BJ (cell line): ENCODE measurements at regions not wholly inside any gene's neighbourhood (a gene's known extent, or its start where the extent isn't known, plus 50 kb on each side); places are given as distances from the start of the nearest gene placed in this dataset.

Source experiments
- CTCF ChIA-PET: fragments of 350-600 bp; formaldehyde crosslinking; extraction: SDS; loops from one replicate; lab custom pipeline; 2021; ENCODE audit warnings: antibody characterized with exemption, inconsistent platforms; lab: Yijun Ruan, JAX
- POLR2A ChIA-PET: fragments of 300-600 bp; sonication (Branson Sonifier 250); formaldehyde crosslinking; extraction: SDS; loops from one replicate; lab custom pipeline; 2021; ENCODE audit warnings: antibody characterized with exemption; lab: Charles Lee
- DNase-seq: peaks from one replicate; pipeline ENCODE4 v3.0.0-alpha.2; 2011; ENCODE audit warnings: low read depth
- H3K27me3 ChIP-seq: 2 replicates; pipeline ENCODE4 v1.6.0; 2011; ENCODE audit warnings: low read length; ENCODE audit not compliant: control insufficient read depth, insufficient read depth
- H3K36me3 ChIP-seq: 2 replicates; pipeline ENCODE4 v1.5.1; 2011; ENCODE audit warnings: low read length; ENCODE audit not compliant: control insufficient read depth, insufficient read depth
- H3K4me3 ChIP-seq: 2 replicates; pipeline ENCODE4 v1.5.1; 2011; ENCODE audit warnings: low read depth, mild to moderate bottlenecking, control low read depth, low read length
- TF ChIP-seq, protein P1 (sequence below): IDR thresholded peaks from 2 replicates; pipeline ENCODE4 v1.5.1; 2011; ENCODE audit warnings: low read depth, mild to moderate bottlenecking, control low read depth, inconsistent platforms, low read length, moderate library complexity; ENCODE audit not compliant: insufficient read depth

DNA sequence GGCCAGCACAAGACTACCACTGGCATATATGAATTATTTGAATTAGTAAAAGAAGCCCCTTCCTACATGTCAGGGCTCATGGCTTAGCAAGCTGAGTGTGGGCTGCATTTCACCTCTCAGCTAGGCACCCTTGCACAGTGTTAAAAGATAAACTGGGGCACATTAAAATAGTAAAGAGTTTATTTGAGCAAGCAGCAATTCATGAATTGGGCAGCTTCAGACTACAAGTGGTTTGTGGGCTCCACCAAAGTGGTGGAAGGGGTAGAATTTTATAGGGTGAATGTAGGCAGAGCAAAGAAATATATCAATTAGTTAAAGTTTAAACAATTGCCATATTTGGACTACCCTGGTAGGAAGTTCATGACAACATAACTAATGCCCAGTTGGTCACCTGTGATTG, 178.8 kb downstream of the PLPP3 start:
- H3K36me3 ChIP-seq = no peaks in the 10 kb centered on the region
- no peak overlapping the region for H3K4me3 ChIP-seq
- TF ChIP-seq, protein P1, sequence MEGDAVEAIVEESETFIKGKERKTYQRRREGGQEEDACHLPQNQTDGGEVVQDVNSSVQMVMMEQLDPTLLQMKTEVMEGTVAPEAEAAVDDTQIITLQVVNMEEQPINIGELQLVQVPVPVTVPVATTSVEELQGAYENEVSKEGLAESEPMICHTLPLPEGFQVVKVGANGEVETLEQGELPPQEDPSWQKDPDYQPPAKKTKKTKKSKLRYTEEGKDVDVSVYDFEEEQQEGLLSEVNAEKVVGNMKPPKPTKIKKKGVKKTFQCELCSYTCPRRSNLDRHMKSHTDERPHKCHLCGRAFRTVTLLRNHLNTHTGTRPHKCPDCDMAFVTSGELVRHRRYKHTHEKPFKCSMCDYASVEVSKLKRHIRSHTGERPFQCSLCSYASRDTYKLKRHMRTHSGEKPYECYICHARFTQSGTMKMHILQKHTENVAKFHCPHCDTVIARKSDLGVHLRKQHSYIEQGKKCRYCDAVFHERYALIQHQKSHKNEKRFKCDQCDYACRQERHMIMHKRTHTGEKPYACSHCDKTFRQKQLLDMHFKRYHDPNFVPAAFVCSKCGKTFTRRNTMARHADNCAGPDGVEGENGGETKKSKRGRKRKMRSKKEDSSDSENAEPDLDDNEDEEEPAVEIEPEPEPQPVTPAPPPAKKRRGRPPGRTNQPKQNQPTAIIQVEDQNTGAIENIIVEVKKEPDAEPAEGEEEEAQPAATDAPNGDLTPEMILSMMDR = no peak
- ChIA-PET POLR2A (no interaction called here), CTCF (no interaction called here)
- no peak for DNase-seq
- H3K27me3 ChIP-seq = no peaks in the 10 kb centered on the region

DNA sequence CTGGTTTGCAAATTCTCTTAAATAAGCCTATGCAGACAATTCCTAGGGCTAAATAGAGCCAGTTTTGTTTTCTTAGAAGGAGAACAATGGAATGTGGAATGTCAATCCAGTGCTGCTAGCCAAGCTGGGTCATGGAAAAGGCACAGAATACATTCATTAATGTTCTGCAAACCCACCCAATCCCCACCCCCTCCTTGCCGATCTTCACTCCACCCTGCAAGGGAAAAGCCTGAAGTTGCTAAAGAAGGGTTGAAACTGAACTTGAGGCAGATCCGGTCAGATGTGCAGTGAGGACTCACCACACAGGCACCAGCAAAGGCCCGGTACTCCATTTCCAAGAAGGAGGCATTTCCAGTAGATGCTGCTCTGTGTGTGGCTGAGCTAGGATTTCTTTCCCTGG, 179.6 kb downstream of the PLPP3 start:
- no peak for DNase-seq
- Histone ChIP-seq H3K4me3 (no peak overlapping the region), H3K36me3 (no peaks in the 10 kb centered on the region), H3K27me3 (no peaks in the 10 kb centered on the region)
- ChIA-PET CTCF (no interaction called here), POLR2A (no interaction called here)
- TF ChIP-seq, protein P1 = no peak

DNA sequence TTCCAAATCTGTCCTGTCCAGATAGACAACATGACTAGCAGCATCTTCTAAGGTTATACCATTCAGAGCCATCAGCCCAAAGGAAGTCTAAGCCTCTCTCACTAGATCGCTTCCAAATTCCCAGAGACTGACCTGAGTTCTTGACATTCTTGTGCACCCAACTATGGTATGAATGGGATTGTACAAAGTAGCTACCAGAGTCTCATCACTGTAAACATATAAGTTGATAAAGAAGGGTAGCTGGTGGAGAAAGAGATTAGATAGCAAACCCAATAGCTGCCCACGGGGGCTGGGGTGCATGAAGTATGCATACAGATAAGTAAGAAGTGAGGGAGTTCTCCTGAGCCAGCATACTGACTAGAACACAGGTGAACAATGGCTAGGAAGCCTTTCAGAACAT, 180.0 kb downstream of the PLPP3 start:
- DNase-seq = no peak
- ChIA-PET POLR2A (no interaction called here), CTCF (interaction anchor here (1.0 to 1.3 kb wide), 3 partner anchors 10 to 26 kb away, joined by 3 to 4 read pairs (median 4); no protein-coding TSS in a partner anchor)

DNA sequence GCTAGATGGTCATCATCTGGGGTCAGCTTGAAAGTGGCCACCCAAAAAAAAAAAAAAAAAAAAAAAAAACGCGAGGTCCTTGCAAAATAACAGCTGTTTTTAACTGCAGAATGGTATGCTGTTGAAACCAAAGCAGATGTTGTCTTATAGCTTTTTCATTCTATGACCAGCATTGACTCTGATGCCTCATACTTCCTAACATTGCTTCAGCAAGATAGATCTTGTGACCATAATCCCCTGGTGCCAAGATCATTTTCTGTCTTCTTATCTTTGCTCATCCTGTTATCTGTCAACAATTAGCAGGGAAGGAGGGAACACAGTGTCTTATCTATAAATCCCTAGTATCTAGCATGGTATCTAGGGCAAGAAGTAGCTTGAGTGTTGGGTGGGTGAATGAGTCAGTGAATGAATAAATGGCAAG, 181.5 kb downstream of the PLPP3 start:
- ChIA-PET CTCF (interaction anchor here (1.3 kb wide), 1 partner anchor 11 kb away, joined by 4 read pairs; no protein-coding TSS in a partner anchor), POLR2A (no interaction called here)
- Histone ChIP-seq H3K27me3 (no peaks in the 10 kb centered on the region), H3K36me3 (no peaks in the 10 kb centered on the region), H3K4me3 (no peak overlapping the region)
- TF ChIP-seq, protein P1 = no peak
- DNase-seq = peak; percentile 57

More for the DNA sequence above, 180.0 kb downstream of the PLPP3 start:
- H3K36me3 ChIP-seq = no peaks in the 10 kb centered on the region
- TF ChIP-seq, protein P1 = no peak
- H3K27me3 ChIP-seq = no peaks in the 10 kb centered on the region
- H3K4me3 ChIP-seq = no peak overlapping the region

DNA sequence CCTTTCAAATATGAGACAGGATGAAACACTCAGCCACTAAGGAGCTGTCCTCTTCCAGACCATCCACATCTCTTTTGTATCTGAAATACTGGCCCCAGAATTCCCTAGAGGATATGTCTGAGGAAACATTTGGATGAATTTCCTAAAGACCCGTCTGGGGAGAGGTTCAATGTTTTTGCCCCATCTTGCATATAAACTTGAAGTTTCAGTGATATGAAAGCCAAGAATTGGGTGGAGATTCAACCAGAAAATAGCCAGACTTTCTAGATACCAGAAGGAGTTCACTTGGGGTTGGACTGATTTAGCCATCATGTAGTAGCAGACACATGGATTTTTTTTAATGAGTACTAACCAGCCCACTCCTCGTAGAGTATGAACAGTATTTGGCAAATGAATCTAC, 182.0 kb downstream of the PLPP3 start:
- no peaks in the 10 kb centered on the region for H3K27me3 ChIP-seq
- DNase-seq = no peak
- no peak overlapping the region for H3K4me3 ChIP-seq
- no peaks in the 10 kb centered on the region for H3K36me3 ChIP-seq
- POLR2A ChIA-PET = no interaction called here
- TF ChIP-seq, protein P1 = no peak
- CTCF ChIA-PET = no interaction called here
